ENCODE measurements at regions not wholly inside any gene's neighbourhood (a gene's known extent, or its start where the extent isn't known, plus 50 kb on each side); places are given as distances from the start of the nearest gene placed in this dataset.

DNA sequence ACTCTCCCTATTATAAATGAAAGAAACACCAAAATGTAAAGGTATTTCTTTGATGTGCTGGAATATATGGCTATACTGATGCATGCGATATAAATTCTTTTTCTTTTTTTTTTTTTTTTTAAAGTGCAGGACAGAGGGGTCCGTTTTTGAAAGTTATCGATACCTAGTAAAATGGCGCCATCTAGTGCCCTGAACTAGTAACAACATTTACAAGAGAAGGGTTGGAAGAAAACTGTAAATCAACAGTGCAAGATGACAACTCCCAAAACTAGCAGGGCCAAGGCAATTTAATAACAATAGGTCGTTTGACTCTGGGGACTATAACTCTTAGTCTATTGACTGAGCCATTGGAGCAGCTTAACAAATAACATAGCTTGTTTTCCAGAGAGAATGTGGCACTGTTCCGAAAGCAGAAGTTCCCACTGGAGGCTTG lies 137.7 kb downstream of the SPTSSA start:
- POLR2A ChIA-PET: no interaction called here
- no peak overlapping the region for H3K27ac ChIP-seq (ENCODE audit: extremely low read length, insufficient read depth, low read length)
- no peaks in the 10 kb centered on the region for H3K9me3 ChIP-seq (ENCODE audit: low read length)
- CTCF ChIA-PET (ENCODE audit: low intra/inter-chr PET ratio, low total read pairs): interaction anchor here (0.6 to 2.9 kb wide), 8 partner anchors 39 to 1748 kb away, joined by 3 to 25 read pairs (median 6); no protein-coding TSS in a partner anchor
- H3K79me2 ChIP-seq (ENCODE audit: insufficient read depth, low read length): no peaks in the 10 kb centered on the region
- intact Hi-C loops (cut with micrococcal nuclease; ENCODE audit: unreplicated experiment): loop anchor here (1.0 kb wide), 4 partner anchors 96 to 1748 kb away; no protein-coding TSS in a partner anchor
- in situ Hi-C loops (cut with HindIII; ENCODE audit: extremely low pct_ligation_motif_present, low pct_unique_long_range_greater_than_20kb): loop anchor here (25.0 kb wide), 1 partner anchor 1612 kb away; no protein-coding TSS in a partner anchor
- ATAC-seq (peak; percentile 60), DNase-seq (ENCODE audit: low spot score) (peak; percentile 71), FAIRE-seq (peak; percentile 81)
- H3K4me1 ChIP-seq (ENCODE audit: insufficient read depth, low read length): 0 out of 2 replicates have a peak, but pooled peaks cover 6% of the 10 kb centered on the region
- no peaks in the 10 kb centered on the region for H3K36me3 ChIP-seq (replicated peaks in 1 of 2; ENCODE audit: control insufficient read depth in 1 of 2, insufficient read depth in 2 of 2, low read length in 2 of 2)
- no peaks in the 10 kb centered on the region for H4K20me1 ChIP-seq (ENCODE audit: insufficient read depth, low read length)
- no peak overlapping the region for H2AFZ ChIP-seq (ENCODE audit: low read length)
- no peak overlapping the region for H3K4me3 ChIP-seq (replicated peaks in 1 of 3; ENCODE audit: insufficient read depth in 1 of 3, low read depth in 2 of 3, low read length in 3 of 3)
- no TSS peak for BruUV-seq (replicated peaks)
- 17% methylated on average over 6 of the region's 6 CpGs for WGBS (ENCODE audit: low lambda C conversion rate)
- no peak overlapping the region for H3K4me2 ChIP-seq (ENCODE audit: low read depth, low read length)
- H3K9ac ChIP-seq (ENCODE audit: insufficient read depth, low read depth, low read length): no peak overlapping the region
- no peaks in the 10 kb centered on the region for H3K27me3 ChIP-seq (ENCODE audit: control insufficient read depth in 1 of 2, insufficient read depth in 2 of 2, low read length in 2 of 2)
- TF ChIP-seq KLF16 (CRISPR knock-in tag; IDR thresholded peaks at IDR 0.05) (peak in 1 of 2 experiments; percentile 36; a peak in 1 of 4 replicates), SMC3 (IDR thresholded peaks at IDR 0.05; ENCODE audit: low read length) (peak; percentile 83), STAT5B (CRISPR knock-in tag; IDR thresholded peaks at IDR 0.05) (no peak), PAF1 (CRISPR knock-in tag; IDR thresholded peaks at IDR 0.05) (no peak), DPF2 (CRISPR knock-in tag; IDR thresholded peaks at IDR 0.05; ENCODE audit: borderline replicate concordance, low read depth) (no peak), RAD21 (CRISPR knock-in tag; IDR thresholded peaks at IDR 0.05) (peak; percentile 63), ARNT (IDR thresholded peaks at IDR 0.05) (no peak), SMARCE1 (IDR thresholded peaks at IDR 0.05; ENCODE audit: borderline replicate concordance) (no peak), KAT8 (CRISPR knock-in tag; IDR thresholded peaks at IDR 0.05) (0 out of 2 replicates have a peak, but pooled peaks have one; percentile 23), ZNF160 (CRISPR knock-in tag; IDR thresholded peaks at IDR 0.05) (no peak), ZNF24 (IDR thresholded peaks at IDR 0.05) (0 out of 2 replicates have a peak, but pooled peaks have one; percentile 14), MAFF (IDR thresholded peaks at IDR 0.05; ENCODE audit: low read depth, low read length) (no peak), DR1 (CRISPR knock-in tag; IDR thresholded peaks at IDR 0.05) (no peak), ZNF607 (CRISPR knock-in tag; IDR thresholded peaks at IDR 0.05; ENCODE audit: borderline replicate concordance) (no peak), FOXJ3 (CRISPR knock-in tag; IDR thresholded peaks at IDR 0.05; ENCODE audit: borderline replicate concordance) (no peak)
- TF ChIP-seq, protein P1, sequence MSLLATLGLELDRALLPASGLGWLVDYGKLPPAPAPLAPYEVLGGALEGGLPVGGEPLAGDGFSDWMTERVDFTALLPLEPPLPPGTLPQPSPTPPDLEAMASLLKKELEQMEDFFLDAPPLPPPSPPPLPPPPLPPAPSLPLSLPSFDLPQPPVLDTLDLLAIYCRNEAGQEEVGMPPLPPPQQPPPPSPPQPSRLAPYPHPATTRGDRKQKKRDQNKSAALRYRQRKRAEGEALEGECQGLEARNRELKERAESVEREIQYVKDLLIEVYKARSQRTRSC (CRISPR knock-in tag; IDR thresholded peaks at IDR 0.05; ENCODE audit: low read depth): no peak
- TF ChIP-seq, protein P2, sequence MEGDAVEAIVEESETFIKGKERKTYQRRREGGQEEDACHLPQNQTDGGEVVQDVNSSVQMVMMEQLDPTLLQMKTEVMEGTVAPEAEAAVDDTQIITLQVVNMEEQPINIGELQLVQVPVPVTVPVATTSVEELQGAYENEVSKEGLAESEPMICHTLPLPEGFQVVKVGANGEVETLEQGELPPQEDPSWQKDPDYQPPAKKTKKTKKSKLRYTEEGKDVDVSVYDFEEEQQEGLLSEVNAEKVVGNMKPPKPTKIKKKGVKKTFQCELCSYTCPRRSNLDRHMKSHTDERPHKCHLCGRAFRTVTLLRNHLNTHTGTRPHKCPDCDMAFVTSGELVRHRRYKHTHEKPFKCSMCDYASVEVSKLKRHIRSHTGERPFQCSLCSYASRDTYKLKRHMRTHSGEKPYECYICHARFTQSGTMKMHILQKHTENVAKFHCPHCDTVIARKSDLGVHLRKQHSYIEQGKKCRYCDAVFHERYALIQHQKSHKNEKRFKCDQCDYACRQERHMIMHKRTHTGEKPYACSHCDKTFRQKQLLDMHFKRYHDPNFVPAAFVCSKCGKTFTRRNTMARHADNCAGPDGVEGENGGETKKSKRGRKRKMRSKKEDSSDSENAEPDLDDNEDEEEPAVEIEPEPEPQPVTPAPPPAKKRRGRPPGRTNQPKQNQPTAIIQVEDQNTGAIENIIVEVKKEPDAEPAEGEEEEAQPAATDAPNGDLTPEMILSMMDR (CRISPR knock-in tag; IDR thresholded peaks at IDR 0.05): peak; percentile 85
- TF ChIP-seq, protein P3, sequence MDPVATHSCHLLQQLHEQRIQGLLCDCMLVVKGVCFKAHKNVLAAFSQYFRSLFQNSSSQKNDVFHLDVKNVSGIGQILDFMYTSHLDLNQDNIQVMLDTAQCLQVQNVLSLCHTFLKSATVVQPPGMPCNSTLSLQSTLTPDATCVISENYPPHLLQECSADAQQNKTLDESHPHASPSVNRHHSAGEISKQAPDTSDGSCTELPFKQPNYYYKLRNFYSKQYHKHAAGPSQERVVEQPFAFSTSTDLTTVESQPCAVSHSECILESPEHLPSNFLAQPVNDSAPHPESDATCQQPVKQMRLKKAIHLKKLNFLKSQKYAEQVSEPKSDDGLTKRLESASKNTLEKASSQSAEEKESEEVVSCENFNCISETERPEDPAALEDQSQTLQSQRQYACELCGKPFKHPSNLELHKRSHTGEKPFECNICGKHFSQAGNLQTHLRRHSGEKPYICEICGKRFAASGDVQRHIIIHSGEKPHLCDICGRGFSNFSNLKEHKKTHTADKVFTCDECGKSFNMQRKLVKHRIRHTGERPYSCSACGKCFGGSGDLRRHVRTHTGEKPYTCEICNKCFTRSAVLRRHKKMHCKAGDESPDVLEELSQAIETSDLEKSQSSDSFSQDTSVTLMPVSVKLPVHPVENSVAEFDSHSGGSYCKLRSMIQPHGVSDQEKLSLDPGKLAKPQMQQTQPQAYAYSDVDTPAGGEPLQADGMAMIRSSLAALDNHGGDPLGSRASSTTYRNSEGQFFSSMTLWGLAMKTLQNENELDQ (CRISPR knock-in tag; IDR thresholded peaks at IDR 0.05; ENCODE audit: borderline replicate concordance): peak; percentile 14; the same call in 1 of the 2 replicates
- TF ChIP-seq, protein P4, sequence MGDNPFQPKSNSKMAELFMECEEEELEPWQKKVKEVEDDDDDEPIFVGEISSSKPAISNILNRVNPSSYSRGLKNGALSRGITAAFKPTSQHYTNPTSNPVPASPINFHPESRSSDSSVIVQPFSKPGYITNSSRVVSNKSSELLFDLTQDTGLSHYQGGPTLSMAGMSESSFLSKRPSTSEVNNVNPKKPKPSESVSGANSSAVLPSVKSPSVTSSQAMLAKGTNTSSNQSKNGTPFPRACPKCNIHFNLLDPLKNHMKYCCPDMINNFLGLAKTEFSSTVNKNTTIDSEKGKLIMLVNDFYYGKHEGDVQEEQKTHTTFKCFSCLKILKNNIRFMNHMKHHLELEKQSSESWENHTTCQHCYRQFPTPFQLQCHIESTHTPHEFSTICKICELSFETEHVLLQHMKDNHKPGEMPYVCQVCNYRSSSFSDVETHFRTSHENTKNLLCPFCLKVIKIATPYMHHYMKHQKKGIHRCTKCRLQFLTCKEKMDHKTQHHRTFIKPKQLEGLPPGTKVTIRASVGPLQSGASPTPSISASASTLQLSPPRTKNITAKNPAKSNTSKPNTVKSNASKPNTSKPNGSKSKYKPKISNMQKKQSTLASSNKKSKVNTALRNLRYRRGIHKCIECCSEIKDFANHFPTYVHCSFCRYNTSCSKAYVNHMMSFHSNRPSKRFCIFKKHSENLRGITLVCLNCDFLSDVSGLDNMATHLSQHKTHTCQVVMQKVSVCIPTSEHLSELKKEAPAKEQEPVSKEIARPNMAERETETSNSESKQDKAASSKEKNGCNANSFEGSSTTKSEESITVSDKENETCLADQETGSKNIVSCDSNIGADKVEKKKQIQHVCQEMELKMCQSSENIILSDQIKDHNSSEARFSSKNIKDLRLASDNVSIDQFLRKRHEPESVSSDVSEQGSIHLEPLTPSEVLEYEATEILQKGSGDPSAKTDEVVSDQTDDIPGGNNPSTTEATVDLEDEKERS (CRISPR knock-in tag; IDR thresholded peaks at IDR 0.05): no peak

Measured in HepG2 (cell line).